Activated T-cell treated with anti-CD3 and anti-CD28 coated beads for 24 hours (primary cell): ENCODE measurements at regions not wholly inside any gene's neighbourhood (a gene's known extent, or its start where the extent isn't known, plus 50 kb on each side); places are given as distances from the start of the nearest gene placed in this dataset.

Source experiments
- DNase-seq: peaks from one replicate; pipeline ENCODE4 v3.0.0-alpha.2; 2020; ENCODE audit warnings: low read depth

GRCh38 chr22:48171271-48171691, 1408.8 kb downstream of the TBC1D22A start:
- DNase-seq, result no peak

GRCh38 chr22:48169227-48169626, 1406.8 kb downstream of the TBC1D22A start:
- DNase-seq, result no peak

- DNase-seq, result no peak
These were observed 1404.8 kb downstream of the TBC1D22A start for GRCh38 chr22:48167238-48167637.

GRCh38 chr22:48161298-48161697, 1398.8 kb downstream of the TBC1D22A start:
- DNase-seq, result no peak

- DNase-seq, result no peak
These were observed 1395.2 kb downstream of the TBC1D22A start for GRCh38 chr22:48157676-48158075.

GRCh38 chr22:48156603-48157355, 1394.3 kb downstream of the TBC1D22A start:
- DNase-seq, result no peak

GRCh38 chr22:48155446-48155845, 1393.0 kb downstream of the TBC1D22A start:
- no peak for DNase-seq

- DNase-seq, result no peak
These were observed 1392.4 kb downstream of the TBC1D22A start for GRCh38 chr22:48154943-48155240.

GRCh38 chr22:48154169-48154942, 1391.9 kb downstream of the TBC1D22A start:
- DNase-seq, result no peak

GRCh38 chr22:48153726-48154125, 1391.3 kb downstream of the TBC1D22A start:
- DNase-seq, result no peak

- no peak for DNase-seq
These were observed 1390.5 kb downstream of the TBC1D22A start for GRCh38 chr22:48152916-48153315.

- DNase-seq, result no peak
These were observed 1389.8 kb downstream of the TBC1D22A start for GRCh38 chr22:48152164-48152775.

GRCh38 chr22:48151641-48152040, 1389.2 kb downstream of the TBC1D22A start:
- DNase-seq, result no peak

- no peak for DNase-seq
These were observed 1385.4 kb downstream of the TBC1D22A start for GRCh38 chr22:48147831-48148230.

GRCh38 chr22:48147404-48147803, 1385.0 kb downstream of the TBC1D22A start:
- DNase-seq, result no peak

GRCh38 chr22:48146426-48146825, 1384.0 kb downstream of the TBC1D22A start:
- DNase-seq, result no peak

- DNase-seq, result no peak
These were observed 1383.3 kb downstream of the TBC1D22A start for GRCh38 chr22:48145738-48146137.

GRCh38 chr22:48144318-48144717, 1381.9 kb downstream of the TBC1D22A start:
- DNase-seq, result no peak

- DNase-seq, result no peak
These were observed 1381.4 kb downstream of the TBC1D22A start for GRCh38 chr22:48143856-48144255.

- DNase-seq, result no peak
These were observed 1379.9 kb downstream of the TBC1D22A start for GRCh38 chr22:48142388-48142787.

GRCh38 chr22:48141301-48141700, 1378.9 kb downstream of the TBC1D22A start:
- no peak for DNase-seq

- DNase-seq, result no peak
These were observed 1377.9 kb downstream of the TBC1D22A start for GRCh38 chr22:48140261-48140813.

- no peak for DNase-seq
These were observed 1377.3 kb downstream of the TBC1D22A start for GRCh38 chr22:48139776-48140175.
